M059J (cell line): ENCODE measurements at regions not wholly inside any gene's neighbourhood (a gene's known extent, or its start where the extent isn't known, plus 50 kb on each side); places are given as distances from the start of the nearest gene placed in this dataset.

Source experiments
- DNase-seq: peaks from one replicate; pipeline ENCODE4 v3.0.0-alpha.2; 2012; ENCODE audit warnings: low read depth

DNA sequence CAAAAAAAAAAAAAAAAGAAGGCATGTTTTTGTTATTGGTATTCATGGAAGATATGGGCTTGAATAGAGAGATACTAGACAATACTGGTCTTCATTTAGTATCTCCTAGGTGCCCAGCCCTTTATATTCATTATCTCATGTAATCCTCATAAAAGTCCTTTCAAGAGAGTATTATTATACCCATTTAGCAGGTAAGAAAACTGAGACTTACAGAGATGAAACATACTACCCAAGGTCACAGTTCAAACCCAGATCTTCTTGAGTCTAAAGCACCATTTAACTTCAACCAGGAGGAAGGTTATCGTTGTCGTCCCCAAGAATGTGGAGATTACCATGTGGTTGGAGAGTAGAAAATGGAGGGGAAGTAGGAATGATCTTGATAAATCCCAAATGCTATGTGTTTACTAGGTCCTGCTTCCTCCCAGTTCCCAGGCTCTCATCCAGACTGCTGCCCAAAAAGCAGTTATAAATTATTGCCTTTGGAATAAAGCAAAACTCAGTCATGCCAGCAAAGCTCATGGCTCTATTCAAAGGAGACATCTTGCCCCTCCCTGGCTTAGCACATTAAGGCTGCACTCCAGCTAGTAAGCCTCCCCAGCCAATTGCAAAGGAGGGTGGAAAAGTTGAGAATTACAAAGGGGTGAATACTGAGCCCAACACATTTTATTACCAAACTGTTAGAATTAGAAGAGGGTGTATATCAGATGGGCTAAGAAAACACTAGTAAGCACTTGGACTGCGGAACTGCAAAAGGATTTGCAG lies 163.9 kb downstream of the PIK3R1 start:
- peak; percentile 27 for DNase-seq

DNA sequence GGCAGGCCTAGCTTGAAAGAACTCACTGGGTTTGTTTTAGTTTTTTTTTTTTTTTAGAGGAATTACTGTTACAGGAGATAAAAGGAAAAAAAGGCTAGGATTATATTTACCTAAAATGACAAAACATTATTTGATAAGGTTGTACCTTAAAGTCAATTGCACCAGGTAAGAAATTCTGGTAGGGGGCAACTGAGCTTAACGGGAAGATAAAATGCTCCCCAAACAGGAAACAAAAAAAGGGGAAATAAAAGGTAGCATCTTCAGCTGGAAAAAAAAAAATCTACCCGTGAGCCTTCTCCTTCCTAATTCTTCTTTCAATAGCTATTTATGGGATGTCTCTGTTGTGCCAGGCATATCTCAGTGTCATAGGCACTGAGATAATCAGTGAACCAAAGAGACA lies 164.5 kb downstream of the PIK3R1 start:
- no peak for DNase-seq

- DNase-seq: peak; percentile 88
These were observed 165.5 kb downstream of the PIK3R1 start for GRCh38 chr5:68381060-68381459.

DNA sequence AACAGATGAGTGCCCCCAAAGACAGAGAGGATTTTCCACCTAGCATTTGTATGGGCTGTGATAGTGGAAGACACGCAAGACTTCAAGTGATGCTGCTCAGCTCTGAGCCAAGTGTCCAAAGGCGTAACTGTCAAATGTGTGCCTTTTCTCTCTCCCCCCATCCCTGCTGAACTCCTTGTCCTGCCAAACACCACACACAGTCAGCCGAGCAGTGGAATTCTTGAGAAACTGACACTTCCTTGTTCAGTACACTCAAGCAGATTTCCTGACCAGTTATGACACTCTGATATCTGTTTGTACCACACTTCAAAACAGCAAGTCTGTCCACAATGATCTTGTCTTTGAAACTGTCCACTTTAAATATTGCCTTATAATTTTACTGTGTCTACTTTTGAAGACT lies 166.4 kb downstream of the PIK3R1 start:
- no peak for DNase-seq

DNA sequence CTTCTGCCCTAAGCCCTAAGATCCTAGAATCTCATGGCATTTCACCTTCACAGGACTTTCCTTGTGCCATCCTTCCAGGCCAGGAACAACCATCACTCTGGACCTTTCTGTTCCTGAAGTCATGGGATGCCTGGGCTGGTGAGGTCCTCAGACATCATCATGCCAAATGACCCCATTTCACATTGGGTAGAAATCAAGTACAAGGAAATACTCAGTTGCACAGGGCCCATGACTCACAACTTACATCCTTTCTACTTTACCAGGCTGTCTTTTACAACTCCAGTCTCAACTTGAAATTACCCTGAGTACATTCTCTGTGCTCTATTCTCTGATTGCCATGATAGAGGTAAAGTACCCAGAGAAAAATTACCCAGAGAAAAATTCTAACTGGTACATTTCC lies 167.1 kb downstream of the PIK3R1 start:
- peak; percentile 52 for DNase-seq

- DNase-seq: peak; percentile 54
These were observed 168.3 kb downstream of the PIK3R1 start for GRCh38 chr5:68383888-68384310.

DNA sequence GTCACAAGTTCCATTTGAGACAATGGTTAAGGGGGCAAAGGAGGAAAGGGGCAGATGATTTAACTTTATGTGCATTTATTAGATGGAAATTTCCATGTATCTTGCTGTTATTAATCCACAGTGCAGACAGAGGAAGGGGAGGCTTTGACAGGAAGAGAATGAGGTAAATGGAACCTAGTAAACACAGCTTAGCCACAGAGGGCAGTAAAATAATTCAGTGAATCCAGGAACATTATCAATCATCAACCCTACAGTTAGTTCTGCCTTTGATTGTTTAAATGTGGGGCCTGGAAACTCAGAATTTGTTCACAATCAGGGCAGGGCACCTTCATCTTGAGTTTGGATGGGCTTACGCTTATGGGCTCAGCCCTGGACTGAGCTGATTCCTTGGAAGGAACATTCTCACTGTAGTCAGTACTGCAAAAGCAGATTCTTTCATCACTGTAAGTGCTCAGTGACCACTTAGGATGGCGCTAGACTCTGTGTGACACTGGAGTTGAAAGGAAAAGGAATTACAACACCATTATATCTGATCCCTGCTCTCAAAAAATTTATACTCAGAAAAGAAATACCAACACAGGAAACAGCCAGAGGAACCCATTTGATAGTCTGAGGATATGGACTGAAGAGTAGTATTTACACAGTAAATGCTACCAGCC lies 169.5 kb downstream of the PIK3R1 start:
- DNase-seq: no peak

- no peak for DNase-seq
These were observed 170.4 kb downstream of the PIK3R1 start for GRCh38 chr5:68385936-68386335.

DNA sequence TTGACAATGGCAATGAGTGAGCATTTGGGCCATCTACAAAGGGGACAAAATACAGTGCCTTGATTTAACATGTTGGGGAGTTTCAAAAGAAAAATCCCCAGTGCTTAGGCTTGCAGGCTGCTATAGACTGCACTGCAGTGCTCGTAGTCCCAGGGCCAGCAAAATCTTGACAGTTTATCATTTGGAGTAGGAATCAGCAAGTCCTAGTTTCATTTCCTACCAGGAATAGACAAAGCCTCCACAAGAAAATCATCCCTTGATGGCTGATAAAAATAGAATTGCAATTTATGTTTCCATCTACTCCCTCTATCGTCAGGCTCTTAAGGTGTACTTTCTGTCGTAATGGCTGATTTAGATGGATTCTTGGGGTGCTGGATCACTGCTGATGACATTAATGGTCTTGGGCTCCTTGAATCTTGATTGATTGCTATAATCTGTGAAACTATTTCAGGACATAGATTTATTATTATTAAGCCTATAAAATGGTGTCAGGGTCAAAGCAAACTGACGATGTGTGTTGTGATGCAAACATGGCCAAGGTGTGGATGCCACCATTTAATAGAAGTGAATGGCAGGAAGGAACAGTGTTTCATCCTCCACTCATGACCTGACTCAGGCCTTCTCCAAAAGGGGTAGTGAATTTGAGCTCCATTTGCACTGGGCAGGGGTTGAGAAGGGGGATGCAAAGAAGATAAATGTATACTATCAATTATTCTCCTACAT lies 171.7 kb downstream of the PIK3R1 start:
- DNase-seq: no peak

- no peak for DNase-seq
These were observed 174.1 kb downstream of the PIK3R1 start for GRCh38 chr5:68389618-68390017.

DNA sequence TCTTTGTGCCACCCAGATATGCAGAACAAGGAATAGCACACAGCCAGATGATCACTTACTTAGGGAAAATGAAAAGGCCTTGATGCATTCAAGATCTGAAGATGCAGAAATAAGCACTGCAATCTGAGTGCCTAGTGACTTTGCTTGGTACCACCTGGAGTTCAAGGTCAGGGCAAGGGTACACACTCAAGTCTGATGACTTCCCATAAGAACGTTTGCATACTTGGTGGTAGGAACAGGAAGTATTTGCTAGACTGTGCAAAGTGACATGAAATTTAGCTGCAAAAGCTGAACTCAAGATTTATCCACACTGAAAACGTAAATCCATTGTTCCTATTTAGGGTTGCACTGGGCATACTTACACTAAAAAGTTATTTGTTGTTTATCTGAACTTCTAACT lies 177.1 kb downstream of the PIK3R1 start:
- DNase-seq: no peak

- DNase-seq: no peak
These were observed 179.7 kb downstream of the PIK3R1 start for GRCh38 chr5:68395302-68395701.

- DNase-seq: no peak
These were observed 180.5 kb downstream of the PIK3R1 start for GRCh38 chr5:68395926-68396511.

- no peak for DNase-seq
These were observed 181.2 kb downstream of the PIK3R1 start for GRCh38 chr5:68396722-68397121.

- DNase-seq: no peak
These were observed 182.7 kb downstream of the PIK3R1 start for GRCh38 chr5:68398146-68398812.

DNA sequence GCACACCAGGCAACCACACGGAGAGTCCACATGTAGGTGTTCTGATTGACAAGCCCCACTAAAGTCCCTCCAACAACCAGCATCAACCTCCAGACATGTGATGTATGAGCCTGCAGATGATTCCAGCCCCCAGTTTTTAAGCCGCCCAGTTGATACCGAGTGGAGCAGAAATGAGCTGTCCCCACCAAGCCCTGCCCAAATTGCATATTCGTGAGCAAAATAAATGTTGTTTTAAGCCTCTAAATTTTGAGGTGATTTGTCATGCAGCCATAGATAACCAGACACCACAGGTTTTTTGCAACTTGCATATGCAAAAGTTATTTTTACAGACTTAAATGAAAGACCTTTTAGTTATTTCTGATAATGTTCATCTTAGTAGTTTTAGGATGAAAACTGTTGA lies 187.7 kb downstream of the PIK3R1 start:
- no peak for DNase-seq

- no peak for DNase-seq
These were observed 188.7 kb downstream of the PIK3R1 start for GRCh38 chr5:68404246-68404645.

GRCh38 chr5:68405026-68405684 lies 189.6 kb downstream of the PIK3R1 start:
- peak; percentile 72 for DNase-seq

GRCh38 chr5:68405784-68406743 lies 190.5 kb downstream of the PIK3R1 start:
- DNase-seq: no peak

GRCh38 chr5:68406767-68407241 lies 191.2 kb downstream of the PIK3R1 start:
- no peak for DNase-seq
